ENCODE measurements at regions not wholly inside any gene's neighbourhood (a gene's known extent, or its start where the extent isn't known, plus 50 kb on each side); places are given as distances from the start of the nearest gene placed in this dataset.

GRCh38 chrX:805103-805670 is 174.6 kb downstream of the SHOX start:
- POLR2A ChIA-PET: no interaction called here
- no peak for TF ChIP-seq CTCF (IDR thresholded peaks at IDR 0.05; ENCODE audit: control extremely low read depth, extremely low read depth, low read depth, missing control alignments)
- DNase-seq (ENCODE audit: extremely low spot score): no peak
- CTCF ChIA-PET: no interaction called here

GRCh38 chrX:802846-803245 is 172.3 kb downstream of the SHOX start:
- DNase-seq (ENCODE audit: extremely low spot score): no peak
- CTCF ChIA-PET: no interaction called here
- POLR2A ChIA-PET: no interaction called here
- no peak for TF ChIP-seq CTCF (IDR thresholded peaks at IDR 0.05; ENCODE audit: control extremely low read depth, extremely low read depth, low read depth, missing control alignments)

GRCh38 chrX:799808-800207 is 169.2 kb downstream of the SHOX start:
- DNase-seq (ENCODE audit: extremely low spot score): no peak
- ChIA-PET CTCF (no interaction called here), POLR2A (no interaction called here)
- no peak for TF ChIP-seq CTCF (IDR thresholded peaks at IDR 0.05; ENCODE audit: control extremely low read depth, extremely low read depth, low read depth, missing control alignments)

- ChIA-PET POLR2A (no interaction called here), CTCF (no interaction called here)
- TF ChIP-seq CTCF (IDR thresholded peaks at IDR 0.05; ENCODE audit: control extremely low read depth, extremely low read depth, low read depth, missing control alignments): no peak
- DNase-seq (ENCODE audit: extremely low spot score): no peak
Measured at GRCh38 chrX:794311-794710, 163.7 kb downstream of the SHOX start.

- ChIA-PET CTCF (no interaction called here), POLR2A (no interaction called here)
- no peak for DNase-seq (ENCODE audit: extremely low spot score)
- TF ChIP-seq CTCF (IDR thresholded peaks at IDR 0.05; ENCODE audit: control extremely low read depth, extremely low read depth, low read depth, missing control alignments): no peak
Measured at GRCh38 chrX:793216-793770, 162.7 kb downstream of the SHOX start.

GRCh38 chrX:791479-792034 is 161.0 kb downstream of the SHOX start:
- CTCF ChIA-PET: no interaction called here
- POLR2A ChIA-PET: no interaction called here
- TF ChIP-seq CTCF (IDR thresholded peaks at IDR 0.05; ENCODE audit: control extremely low read depth, extremely low read depth, low read depth, missing control alignments): no peak
- DNase-seq (ENCODE audit: extremely low spot score): no peak

Data from GM10248 (cell line).